ENCODE measurements at regions not wholly inside any gene's neighbourhood (a gene's known extent, or its start where the extent isn't known, plus 50 kb on each side); places are given as distances from the start of the nearest gene placed in this dataset.
A peak's percentile ranks its signal among the peaks of the same experiment; 100 is the strongest.

- DNase-seq (ENCODE audit: low read depth) = peak; percentile 90
Measured at GRCh38 chr6:21953831-21954801, 342.7 kb downstream of the PRL start.

- DNase-seq (ENCODE audit: low read depth) = no peak
Measured at GRCh38 chr6:21955053-21955595, 341.7 kb downstream of the PRL start.

- no peak for DNase-seq (ENCODE audit: low read depth)
Measured at GRCh38 chr6:21955951-21956350, 340.9 kb downstream of the PRL start.

- DNase-seq (ENCODE audit: low read depth) = no peak
Measured at GRCh38 chr6:21958428-21958827, 338.4 kb downstream of the PRL start.

- no peak for DNase-seq (ENCODE audit: low read depth)
Measured at GRCh38 chr6:21961226-21961625, 335.6 kb downstream of the PRL start.

GRCh38 chr6:21965016-21965415 lies 331.8 kb downstream of the PRL start:
- no peak for DNase-seq (ENCODE audit: low read depth)

GRCh38 chr6:21965953-21966539 lies 330.8 kb downstream of the PRL start:
- no peak for DNase-seq (ENCODE audit: low read depth)

GRCh38 chr6:21967056-21967974 lies 329.5 kb downstream of the PRL start:
- no peak for DNase-seq (ENCODE audit: low read depth)

GRCh38 chr6:21968411-21968810 lies 328.4 kb downstream of the PRL start:
- no peak for DNase-seq (ENCODE audit: low read depth)

GRCh38 chr6:21969192-21969591 lies 327.6 kb downstream of the PRL start:
- no peak for DNase-seq (ENCODE audit: low read depth)

- DNase-seq (ENCODE audit: low read depth) = no peak
Measured at GRCh38 chr6:21970569-21971300, 326.1 kb downstream of the PRL start.

GRCh38 chr6:21971541-21971940 lies 325.3 kb downstream of the PRL start:
- no peak for DNase-seq (ENCODE audit: low read depth)

- no peak for DNase-seq (ENCODE audit: low read depth)
Measured at GRCh38 chr6:21972516-21972915, 324.3 kb downstream of the PRL start.

- DNase-seq (ENCODE audit: low read depth) = no peak
Measured at GRCh38 chr6:21977346-21977745, 319.5 kb downstream of the PRL start.

GRCh38 chr6:21981235-21981833 lies 315.5 kb downstream of the PRL start:
- DNase-seq (ENCODE audit: low read depth) = no peak

GRCh38 chr6:21984135-21984534 lies 312.7 kb downstream of the PRL start:
- DNase-seq (ENCODE audit: low read depth) = no peak

- no peak for DNase-seq (ENCODE audit: low read depth)
Measured at GRCh38 chr6:21984561-21984960, 312.3 kb downstream of the PRL start.

- no peak for DNase-seq (ENCODE audit: low read depth)
Measured at GRCh38 chr6:21985904-21986303, 310.9 kb downstream of the PRL start.

GRCh38 chr6:21986703-21987102 lies 310.1 kb downstream of the PRL start:
- DNase-seq (ENCODE audit: low read depth) = no peak

- DNase-seq (ENCODE audit: low read depth) = peak; percentile 93
Measured at GRCh38 chr6:21987501-21987957, 309.3 kb downstream of the PRL start.

GRCh38 chr6:21990577-21990976 lies 306.3 kb downstream of the PRL start:
- DNase-seq (ENCODE audit: low read depth) = no peak

Measured in Daoy (cell line).